SU-DHL-6 (cell line): ENCODE measurements at regions not wholly inside any gene's neighbourhood (a gene's known extent, or its start where the extent isn't known, plus 50 kb on each side); places are given as distances from the start of the nearest gene placed in this dataset.

Experiments used
- H2AFZ ChIP-seq: fragments of 200-600 bp; sonication (generic); 2 replicates; pipeline ENCODE4 v1.6.1; 2014; ENCODE audit warnings: low read depth, mild to moderate bottlenecking, moderate library complexity, mixed read lengths, antibody characterized with exemption, low read length; ENCODE audit not compliant: severe bottlenecking
- H3F3A ChIP-seq: fragments of 200-600 bp; shearing (Covaris generic); 2 replicates; pipeline ENCODE4 v1.6.0; 2016; ENCODE audit warnings: antibody characterized with exemption, mild to moderate bottlenecking; ENCODE audit not compliant: insufficient read depth
- H3K27ac ChIP-seq: fragments of 200-600 bp; sonication (generic); 2 replicates; pipeline ENCODE4 v1.5.1; 2016; ENCODE audit warnings: low read depth, mild to moderate bottlenecking, low read length, moderate library complexity, mixed read lengths
- H3K27me3 ChIP-seq: fragments of 200-600 bp; sonication (generic), shearing (Covaris generic); 2 replicates; pipeline ENCODE4 v1.6.0; 2014; ENCODE audit warnings: mild to moderate bottlenecking, low read length
- H3K36me3 ChIP-seq: fragments of 200-600 bp; sonication (generic); 2 replicates; pipeline ENCODE4 v1.6.1; 2014; ENCODE audit warnings: mild to moderate bottlenecking, low read length, mixed read lengths
- H3K4me2 ChIP-seq: fragments of 300-600, 200-600 bp; shearing (Covaris generic), sonication (generic); 2 replicates; pipeline ENCODE4 v1.6.0; 2014; ENCODE audit warnings: low read length, low read depth, mild to moderate bottlenecking; ENCODE audit not compliant: poor library complexity, severe bottlenecking
- H3K4me3 ChIP-seq: fragments of 200-600 bp; sonication (generic); 2 replicates; pipeline ENCODE4 v1.5.1; 2014; ENCODE audit warnings: antibody characterized with exemption, low read length, mild to moderate bottlenecking, mixed read lengths; ENCODE audit not compliant: insufficient read depth, poor library complexity, severe bottlenecking
- H3K79me2 ChIP-seq: fragments of 200-600 bp; sonication (generic); 2 replicates; pipeline ENCODE4 v1.6.1; 2014; ENCODE audit warnings: mild to moderate bottlenecking, low read length, moderate library complexity; ENCODE audit not compliant: insufficient read depth
- H3K9ac ChIP-seq: fragments of 200-600 bp; sonication (generic); 2 replicates; pipeline ENCODE4 v1.7.0; 2014; ENCODE audit warnings: mild to moderate bottlenecking, low read length
- H3K9me2 ChIP-seq: fragments of 200-600 bp; sonication (generic); replicated peaks from 2 replicates; pipeline ENCODE4 v1.6.1; 2014; ENCODE audit warnings: low read length; ENCODE audit not compliant: insufficient read depth
- H3K9me3 ChIP-seq: fragments of 200-600 bp; sonication (generic); 2 replicates; pipeline ENCODE4 v1.6.1; 2014; ENCODE audit warnings: low read length, mixed read lengths; ENCODE audit not compliant: insufficient read depth
- H4K20me1 ChIP-seq: fragments of 200-600 bp; sonication (generic); 2 replicates; pipeline ENCODE4 v1.6.1; 2014; ENCODE audit warnings: low read depth, mild to moderate bottlenecking, antibody characterized with exemption, low read length, moderate library complexity, mixed read lengths
- EZH2phosphoT487 ChIP-seq: fragments of 200-600 bp; sonication (generic), shearing (Covaris generic); conservative IDR thresholded peaks from 2 replicates; pipeline ENCODE4 v1.6.1; 2018; ENCODE audit warnings: mild to moderate bottlenecking, antibody characterized with exemption, low read length, moderate library complexity, mixed read lengths
- TF ChIP-seq, protein P1 (sequence below): fragments of 200-600 bp; sonication (generic); IDR thresholded peaks from one replicate; pipeline ENCODE4 v1.5.1; 2017; ENCODE audit warnings: antibody characterized with exemption, mild to moderate bottlenecking, low read length, moderate library complexity; ENCODE audit not compliant: insufficient read depth, poor library complexity, severe bottlenecking

DNA sequence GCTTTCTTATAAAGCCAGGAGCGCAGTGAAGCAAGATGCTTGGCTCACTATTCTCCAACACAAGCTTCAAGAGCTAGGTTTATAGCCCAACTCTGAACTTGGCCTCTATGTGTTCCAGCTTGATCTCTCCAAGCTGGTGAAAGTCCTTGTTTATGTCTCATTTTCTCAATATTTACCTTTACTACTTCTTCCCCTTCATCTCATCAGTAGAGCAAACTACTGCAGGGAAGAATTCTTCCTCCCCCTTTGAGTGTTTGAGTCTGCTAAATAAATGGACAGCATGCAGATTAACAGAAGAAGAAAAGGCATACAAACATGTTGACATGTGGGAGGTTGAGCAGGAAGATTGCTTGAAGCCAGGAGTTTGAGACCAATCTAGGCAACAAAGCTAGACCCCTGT lies 460.7 kb downstream of the ZNF608 start:
- Histone ChIP-seq H3K36me3 (no peaks in the 10 kb centered on the region), H3K79me2 (no peaks in the 10 kb centered on the region), H3F3A (no peaks in the 10 kb centered on the region), H3K4me2 (no peak overlapping the region), H3K27ac (no peak overlapping the region), H3K9ac (no peak overlapping the region), H3K9me3 (no peaks in the 10 kb centered on the region), H2AFZ (no peak overlapping the region), H3K4me3 (no peak overlapping the region), H4K20me1 (no peaks in the 10 kb centered on the region), H3K27me3 (no peaks in the 10 kb centered on the region), H3K9me2 (no peaks in the 10 kb centered on the region)
- TF ChIP-seq, protein P1, sequence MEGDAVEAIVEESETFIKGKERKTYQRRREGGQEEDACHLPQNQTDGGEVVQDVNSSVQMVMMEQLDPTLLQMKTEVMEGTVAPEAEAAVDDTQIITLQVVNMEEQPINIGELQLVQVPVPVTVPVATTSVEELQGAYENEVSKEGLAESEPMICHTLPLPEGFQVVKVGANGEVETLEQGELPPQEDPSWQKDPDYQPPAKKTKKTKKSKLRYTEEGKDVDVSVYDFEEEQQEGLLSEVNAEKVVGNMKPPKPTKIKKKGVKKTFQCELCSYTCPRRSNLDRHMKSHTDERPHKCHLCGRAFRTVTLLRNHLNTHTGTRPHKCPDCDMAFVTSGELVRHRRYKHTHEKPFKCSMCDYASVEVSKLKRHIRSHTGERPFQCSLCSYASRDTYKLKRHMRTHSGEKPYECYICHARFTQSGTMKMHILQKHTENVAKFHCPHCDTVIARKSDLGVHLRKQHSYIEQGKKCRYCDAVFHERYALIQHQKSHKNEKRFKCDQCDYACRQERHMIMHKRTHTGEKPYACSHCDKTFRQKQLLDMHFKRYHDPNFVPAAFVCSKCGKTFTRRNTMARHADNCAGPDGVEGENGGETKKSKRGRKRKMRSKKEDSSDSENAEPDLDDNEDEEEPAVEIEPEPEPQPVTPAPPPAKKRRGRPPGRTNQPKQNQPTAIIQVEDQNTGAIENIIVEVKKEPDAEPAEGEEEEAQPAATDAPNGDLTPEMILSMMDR: no peak
- TF ChIP-seq EZH2phosphoT487: no peak

DNA sequence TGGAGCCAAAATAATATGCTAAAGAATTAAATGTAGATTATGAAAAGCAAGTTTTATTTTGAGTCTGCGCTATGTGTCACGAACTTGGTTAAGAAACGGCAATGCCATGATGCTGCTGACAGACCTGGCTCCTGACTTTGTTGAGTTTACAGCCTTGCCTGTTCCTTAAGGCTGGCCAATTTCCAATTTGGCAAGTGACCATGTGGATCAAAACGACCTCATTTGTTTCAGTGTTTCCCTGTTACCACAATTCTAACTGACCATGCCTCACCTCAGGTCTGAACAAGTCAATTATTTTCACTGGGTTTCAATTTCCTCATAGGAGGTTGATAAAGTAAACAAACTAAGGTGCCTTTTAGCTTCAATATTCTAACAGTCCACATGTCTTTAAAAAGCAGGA lies 461.4 kb downstream of the ZNF608 start:
- Histone ChIP-seq H3K4me2 (no peak overlapping the region), H3K9me3 (no peaks in the 10 kb centered on the region), H3K27ac (no peak overlapping the region), H3K36me3 (no peaks in the 10 kb centered on the region), H2AFZ (no peak overlapping the region), H3K9ac (no peak overlapping the region), H3K79me2 (no peaks in the 10 kb centered on the region), H3F3A (no peaks in the 10 kb centered on the region), H3K9me2 (no peaks in the 10 kb centered on the region), H4K20me1 (no peaks in the 10 kb centered on the region), H3K27me3 (no peaks in the 10 kb centered on the region), H3K4me3 (no peak overlapping the region)
- TF ChIP-seq EZH2phosphoT487: no peak
- TF ChIP-seq, protein P1: no peak

DNA sequence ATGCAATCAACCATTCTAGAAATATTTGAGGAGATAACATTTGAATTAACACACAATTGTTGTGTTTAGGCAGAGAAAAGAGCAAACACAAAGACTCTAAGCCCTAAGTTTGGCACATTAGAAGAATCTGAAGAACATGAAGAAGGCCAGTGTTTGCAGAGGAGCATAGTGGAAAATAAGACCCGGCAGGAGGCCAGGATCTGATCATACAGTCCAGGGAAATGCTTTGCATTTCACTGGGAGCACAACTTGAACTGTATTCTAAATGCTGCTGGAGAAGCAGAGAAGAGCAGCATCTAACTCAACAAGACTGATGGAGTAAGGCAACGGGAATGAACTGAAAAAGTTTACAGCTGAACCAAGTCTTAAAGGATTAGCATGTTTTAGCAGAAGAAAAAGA lies 463.4 kb downstream of the ZNF608 start:
- Histone ChIP-seq H3K79me2 (no peaks in the 10 kb centered on the region), H4K20me1 (no peaks in the 10 kb centered on the region), H3K27ac (no peak overlapping the region), H3F3A (no peaks in the 10 kb centered on the region), H3K27me3 (no peaks in the 10 kb centered on the region), H2AFZ (no peak overlapping the region), H3K9me3 (no peaks in the 10 kb centered on the region), H3K36me3 (no peaks in the 10 kb centered on the region), H3K4me2 (no peak overlapping the region), H3K9me2 (no peaks in the 10 kb centered on the region), H3K4me3 (no peak overlapping the region), H3K9ac (no peak overlapping the region)
- TF ChIP-seq, protein P1: no peak
- no peak for TF ChIP-seq EZH2phosphoT487
